ENCODE measurements at regions not wholly inside any gene's neighbourhood (a gene's known extent, or its start where the extent isn't known, plus 50 kb on each side); places are given as distances from the start of the nearest gene placed in this dataset.

- no peak overlapping the region for H3K4me3 ChIP-seq (ENCODE audit: severe bottlenecking)
- DNase-seq (ENCODE audit: low spot score) (no peak), ATAC-seq (ENCODE audit: low read depth) (no peak)
- H3K27me3 ChIP-seq (ENCODE audit: insufficient read depth, poor library complexity, severe bottlenecking), result no peaks in the 10 kb centered on the region
- H3K36me3 ChIP-seq (ENCODE audit: low read depth), result no peaks in the 10 kb centered on the region
- no peak for TF ChIP-seq CTCF (IDR thresholded peaks at IDR 0.05; ENCODE audit: poor library complexity, severe bottlenecking)
- no peak overlapping the region for H3K27ac ChIP-seq (ENCODE audit: poor library complexity, severe bottlenecking)
- H3K9me3 ChIP-seq (ENCODE audit: severe bottlenecking), result no peaks in the 10 kb centered on the region
- no peaks in the 10 kb centered on the region for H3K4me1 ChIP-seq (ENCODE audit: insufficient read depth, poor library complexity, severe bottlenecking)
Observed at GRCh38 chr5:3105172-3105571, 353.7 kb upstream of the IRX2 start.

- Histone ChIP-seq H3K36me3 (ENCODE audit: low read depth) (no peaks in the 10 kb centered on the region), H3K27ac (ENCODE audit: poor library complexity, severe bottlenecking) (no peak overlapping the region), H3K27me3 (ENCODE audit: insufficient read depth, poor library complexity, severe bottlenecking) (no peaks in the 10 kb centered on the region), H3K9me3 (ENCODE audit: severe bottlenecking) (peaks cover 4% of the 10 kb centered on the region), H3K4me3 (ENCODE audit: severe bottlenecking) (no peak overlapping the region), H3K4me1 (ENCODE audit: insufficient read depth, poor library complexity, severe bottlenecking) (no peaks in the 10 kb centered on the region)
- DNase-seq (ENCODE audit: low spot score) (no peak), ATAC-seq (ENCODE audit: low read depth) (no peak)
- no peak for TF ChIP-seq CTCF (IDR thresholded peaks at IDR 0.05; ENCODE audit: poor library complexity, severe bottlenecking)
Observed at GRCh38 chr5:3104429-3105060, 353.1 kb upstream of the IRX2 start.

GRCh38 chr5:3103262-3103811, 351.9 kb upstream of the IRX2 start:
- Histone ChIP-seq H3K4me3 (ENCODE audit: severe bottlenecking) (no peak overlapping the region), H3K9me3 (ENCODE audit: severe bottlenecking) (peaks cover 4% of the 10 kb centered on the region), H3K27me3 (ENCODE audit: insufficient read depth, poor library complexity, severe bottlenecking) (no peaks in the 10 kb centered on the region), H3K4me1 (ENCODE audit: insufficient read depth, poor library complexity, severe bottlenecking) (no peaks in the 10 kb centered on the region), H3K27ac (ENCODE audit: poor library complexity, severe bottlenecking) (no peak overlapping the region), H3K36me3 (ENCODE audit: low read depth) (no peaks in the 10 kb centered on the region)
- TF ChIP-seq CTCF (IDR thresholded peaks at IDR 0.05; ENCODE audit: poor library complexity, severe bottlenecking), result no peak
- DNase-seq (ENCODE audit: low spot score), result no peak
- no peak for ATAC-seq (ENCODE audit: low read depth)

- H3K27me3 ChIP-seq (ENCODE audit: insufficient read depth, poor library complexity, severe bottlenecking), result no peaks in the 10 kb centered on the region
- H3K4me3 ChIP-seq (ENCODE audit: severe bottlenecking), result no peak overlapping the region
- no peak overlapping the region for H3K27ac ChIP-seq (ENCODE audit: poor library complexity, severe bottlenecking)
- DNase-seq (ENCODE audit: low spot score), result no peak
- H3K9me3 ChIP-seq (ENCODE audit: severe bottlenecking), result peaks cover 8% of the 10 kb centered on the region
- H3K36me3 ChIP-seq (ENCODE audit: low read depth), result no peaks in the 10 kb centered on the region
- no peaks in the 10 kb centered on the region for H3K4me1 ChIP-seq (ENCODE audit: insufficient read depth, poor library complexity, severe bottlenecking)
- ATAC-seq (ENCODE audit: low read depth), result no peak
- TF ChIP-seq CTCF (IDR thresholded peaks at IDR 0.05; ENCODE audit: poor library complexity, severe bottlenecking), result no peak
Observed at GRCh38 chr5:3102531-3102930, 351.1 kb upstream of the IRX2 start.

GRCh38 chr5:3101561-3101960, 350.1 kb upstream of the IRX2 start:
- H3K9me3 ChIP-seq (ENCODE audit: severe bottlenecking), result peaks cover 12% of the 10 kb centered on the region
- no peaks in the 10 kb centered on the region for H3K36me3 ChIP-seq (ENCODE audit: low read depth)
- DNase-seq (ENCODE audit: low spot score), result no peak
- no peaks in the 10 kb centered on the region for H3K4me1 ChIP-seq (ENCODE audit: insufficient read depth, poor library complexity, severe bottlenecking)
- H3K4me3 ChIP-seq (ENCODE audit: severe bottlenecking), result no peak overlapping the region
- H3K27me3 ChIP-seq (ENCODE audit: insufficient read depth, poor library complexity, severe bottlenecking), result no peaks in the 10 kb centered on the region
- no peak for ATAC-seq (ENCODE audit: low read depth)
- no peak for TF ChIP-seq CTCF (IDR thresholded peaks at IDR 0.05; ENCODE audit: poor library complexity, severe bottlenecking)
- H3K27ac ChIP-seq (ENCODE audit: poor library complexity, severe bottlenecking), result no peak overlapping the region

All from RWPE2 (cell line).